Transverse colon (tissue), 4 donors: ENCODE measurements at regions not wholly inside any gene's neighbourhood (a gene's known extent, or its start where the extent isn't known, plus 50 kb on each side); places are given as distances from the start of the nearest gene placed in this dataset.

Experiments
- DNase-seq: peaks from one replicate; pipeline ENCODE4 v3.0.0-alpha.2; 2019
- H3K27ac ChIP-seq, 4 donors: fragments of 200-600 bp; sonication (generic); 2 replicates each; pipeline ENCODE4 v1.5.1; 2016 to 2018; ENCODE audit warnings: inconsistent platforms in 4 of 4
- H3K27me3 ChIP-seq: fragments of 200-600 bp; sonication (generic); 2 replicates; pipeline ENCODE4 v1.5.1; 2017; ENCODE audit warnings: inconsistent platforms
- H3K36me3 ChIP-seq, 4 donors: fragments of 200-600 bp; sonication (generic); 2 replicates each; pipeline ENCODE4 v1.5.1; 2017 to 2019; ENCODE audit warnings: inconsistent platforms in 4 of 4
- H3K4me1 ChIP-seq, 4 donors: fragments of 200-600 bp; sonication (generic); 2 replicates each; pipeline ENCODE4 v1.5.1; 2017 to 2020; ENCODE audit warnings: inconsistent platforms in 4 of 4
- H3K4me3 ChIP-seq, 4 donors: fragments of 200-600 bp; sonication (generic); 1 replicate in 1 of 4; 2 replicates in 3 of 4; pipeline versions ENCODE4 v1.5.1 to v1.6.1; 2017 to 2019; ENCODE audit warnings: inconsistent platforms in 4 of 4
- H3K9me3 ChIP-seq, 2 donors: fragments of 200-600 bp; sonication (generic); 2 replicates each; pipeline ENCODE4 v1.5.1; 2017 to 2019; ENCODE audit warnings: inconsistent platforms in 2 of 2
- CTCF ChIP-seq, 5 experiments: fragments of 200-600 bp in 3 of 5; fragments of 450-650 bp in 2 of 5; sonication (generic) in 3 of 5; IDR thresholded peaks; 1 replicate in 2 of 5; 2 replicates in 3 of 5; pipeline ENCODE4 v1.5.1; 2016 to 2017; ENCODE audit warnings: antibody characterized with exemption in 5 of 5, inconsistent platforms in 3 of 5, mild to moderate bottlenecking in 2 of 5, moderate library complexity in 1 of 5
- EP300 ChIP-seq: sonication (generic); formaldehyde crosslinking; IDR thresholded peaks from one replicate; pipeline ENCODE4 v1.6.1; 2017; ENCODE audit warnings: antibody characterized with exemption, low read depth
- POLR2A ChIP-seq: fragments of 450-650 bp; IDR thresholded peaks from one replicate; pipeline ENCODE4 v1.6.1; 2016; ENCODE audit warnings: antibody characterized with exemption, mild to moderate bottlenecking, moderate library complexity
- POLR2AphosphoS5 ChIP-seq, 3 donors: sonication (generic); formaldehyde crosslinking; IDR thresholded peaks; one replicate each; pipeline ENCODE4 v1.6.1; 2016; ENCODE audit warnings: antibody characterized with exemption in 3 of 3
- WGBS, 2 donors: methylation state at CpG; one replicate each; pipeline ENCODE4 v1.1.5; 2018; ENCODE audit warnings: low coverage in 1 of 2; 5-methylcytosine and 5-hydroxymethylcytosine counted together
- in situ Hi-C, 4 donors: fragments of 200-750 bp; cut with MboI; loops; one replicate each; pipeline versions ENCODE4 v1.15.0 to v1.15.1; 2017; ENCODE audit warnings: low sequenced_read_pairs in 3 of 4, low pct_ligation_motif_present in 1 of 4, low pct_unique_long_range_greater_than_20kb in 1 of 4
- intact Hi-C: fragments of 100-400 bp; cut with DNase I; formaldehyde crosslinking; loops from one replicate; pipeline ENCODE4 v1.15.1; 2023; ENCODE audit warnings: low total_unique reads

- DNase-seq: no peak
- intact Hi-C loops: no loop called here
- WGBS, 2 donors: 88 to 100% methylated on average over 2 of the region's 2 CpGs
- in situ Hi-C loops: no loop called here
- Histone ChIP-seq H3K4me1 (no peaks in the 10 kb centered on the region), H3K36me3 (no peaks in the 10 kb centered on the region), H3K4me3 (no peak overlapping the region), H3K27me3 (no peaks in the 10 kb centered on the region), H3K27ac (no peak overlapping the region), H3K9me3 (no peaks in the 10 kb centered on the region)
- TF ChIP-seq POLR2AphosphoS5 (IDR thresholded peaks at IDR 0.05) (no peak), EP300 (no peak), CTCF (IDR thresholded peaks at IDR 0.05) (no peak), POLR2A (no peak)
Measured at GRCh38 chr9:116051528-116051927, 102.1 kb upstream of the PAPPA start.

GRCh38 chr9:116055536-116055935 is 98.1 kb upstream of the PAPPA start:
- no peak overlapping the region for H3K27ac ChIP-seq
- no peaks in the 10 kb centered on the region for H3K27me3 ChIP-seq
- no peaks in the 10 kb centered on the region for H3K4me1 ChIP-seq
- no peak for TF ChIP-seq POLR2A
- in situ Hi-C loops (no loop called here), intact Hi-C loops (no loop called here)
- no peak for DNase-seq
- H3K9me3 ChIP-seq: no peaks in the 10 kb centered on the region
- WGBS, 2 donors: 61 to 71% methylated on average over 3 of the region's 3 CpGs
- no peaks in the 10 kb centered on the region for H3K36me3 ChIP-seq
- H3K4me3 ChIP-seq: no peak overlapping the region

- Histone ChIP-seq H3K4me3 (no peak overlapping the region), H3K27me3 (no peaks in the 10 kb centered on the region), H3K36me3 (no peaks in the 10 kb centered on the region), H3K4me1 (no peaks in the 10 kb centered on the region), H3K27ac (no peak overlapping the region), H3K9me3 (no peaks in the 10 kb centered on the region)
- intact Hi-C loops: no loop called here
- TF ChIP-seq CTCF (IDR thresholded peaks at IDR 0.05): no peak
- in situ Hi-C loops: no loop called here
- no peak for DNase-seq
- 50 to 60% methylated on average over 5 of the region's 5 CpGs for WGBS, 2 donors
Measured at GRCh38 chr9:116057371-116057770, 96.2 kb upstream of the PAPPA start.

GRCh38 chr9:116058421-116058820 is 95.2 kb upstream of the PAPPA start:
- Histone ChIP-seq H3K9me3 (no peaks in the 10 kb centered on the region), H3K27ac (no peak overlapping the region), H3K27me3 (no peaks in the 10 kb centered on the region), H3K36me3 (no peaks in the 10 kb centered on the region), H3K4me3 (no peak overlapping the region), H3K4me1 (no peaks in the 10 kb centered on the region)
- in situ Hi-C loops: no loop called here
- WGBS, 2 donors: 73 to 76% methylated on average over 2 of the region's 2 CpGs
- no peak for DNase-seq
- intact Hi-C loops: no loop called here
- TF ChIP-seq POLR2AphosphoS5 (IDR thresholded peaks at IDR 0.05) (no peak), EP300 (no peak), POLR2A (no peak), CTCF (IDR thresholded peaks at IDR 0.05) (no peak)

GRCh38 chr9:116059466-116059865 is 94.1 kb upstream of the PAPPA start:
- TF ChIP-seq POLR2AphosphoS5 (IDR thresholded peaks at IDR 0.05) (no peak), EP300 (no peak), POLR2A (no peak), CTCF (IDR thresholded peaks at IDR 0.05) (no peak)
- no peaks in the 10 kb centered on the region for H3K4me1 ChIP-seq
- no peaks in the 10 kb centered on the region for H3K36me3 ChIP-seq
- in situ Hi-C loops (no loop called here), intact Hi-C loops (no loop called here)
- WGBS, 2 donors: 71 to 81% methylated on average over 1 to 2 of the region's 2 CpGs
- H3K9me3 ChIP-seq: no peaks in the 10 kb centered on the region
- no peak overlapping the region for H3K4me3 ChIP-seq
- no peak overlapping the region for H3K27ac ChIP-seq
- no peaks in the 10 kb centered on the region for H3K27me3 ChIP-seq
- DNase-seq: no peak
